SK-N-SH (cell line): ENCODE measurements at regions not wholly inside any gene's neighbourhood (a gene's known extent, or its start where the extent isn't known, plus 50 kb on each side); places are given as distances from the start of the nearest gene placed in this dataset.
A peak's percentile ranks its signal among the peaks of the same experiment; 100 is the strongest.

ENCODE experiments used
- CTCF ChIA-PET: fragments of 300-600, 350-600 bp; formaldehyde crosslinking; extraction: SDS; loops from one replicate; lab custom pipeline; 2021; lab: Yijun Ruan, JAX
- POLR2A ChIA-PET: fragments of 350-600 bp; sonication (Branson Sonifier 250); formaldehyde crosslinking; extraction: SDS; loops from one replicate; lab custom pipeline; 2020; ENCODE audit warnings: antibody characterized with exemption, inconsistent platforms; lab: Yijun Ruan, JAX
- DNase-seq: peaks from one replicate; pipeline ENCODE4 v3.0.0; 2012
- H2AFZ ChIP-seq: fragments of 200-600 bp; sonication (generic); 2 replicates; pipeline ENCODE4 v1.8.1; 2016; ENCODE audit warnings: antibody characterized with exemption, mild to moderate bottlenecking, low read depth
- H3F3A ChIP-seq: fragments of 200-600 bp; sonication (generic); replicated peaks from 2 replicates; pipeline ENCODE3; 2016; ENCODE audit warnings: antibody characterized with exemption, mild to moderate bottlenecking; ENCODE audit not compliant: insufficient read depth
- H3K27ac ChIP-seq, 2 experiments: fragments of 200-500 bp in 1 of 2; fragments of 200-600 bp in 1 of 2; sonication (Bioruptor generic) in 1 of 2; sonication (generic), shearing (Covaris generic) in 1 of 2; 2 replicates each; pipeline versions ENCODE4 v1.5.1 to v1.6.1; 2014 to 2016; ENCODE audit warnings: low read depth in 2 of 2, inconsistent platforms in 1 of 2, low read length in 1 of 2, mild to moderate bottlenecking in 1 of 2, mixed read lengths in 1 of 2
- H3K27me3 ChIP-seq: fragments of 200-600 bp; sonication (generic), shearing (Covaris generic); 2 replicates; pipeline ENCODE4 v1.6.1; 2016; ENCODE audit warnings: mixed run types; ENCODE audit not compliant: insufficient read depth
- H3K36me3 ChIP-seq, 2 experiments: fragments of 200-500 bp in 1 of 2; fragments of 200-600 bp in 1 of 2; sonication (Bioruptor generic) in 1 of 2; sonication (generic) in 1 of 2; replicated peaks in 1 of 2; 2 replicates each; pipeline versions ENCODE3 to v1.5.1; 2014 to 2016; ENCODE audit warnings: low read length in 1 of 2, mild to moderate bottlenecking in 1 of 2; ENCODE audit not compliant: insufficient read depth in 2 of 2, control insufficient read depth in 1 of 2
- H3K4me1 ChIP-seq, 2 experiments: fragments of 200-500 bp in 1 of 2; fragments of 200-600 bp in 1 of 2; sonication (Bioruptor generic) in 1 of 2; sonication (generic), shearing (Covaris generic) in 1 of 2; 2 replicates each; pipeline versions ENCODE4 v1.5.1 to v1.6.1; 2014 to 2016; ENCODE audit warnings: low read depth in 1 of 2, low read length in 1 of 2, mixed run types in 1 of 2; ENCODE audit not compliant: insufficient read depth in 2 of 2, control insufficient read depth in 1 of 2
- H3K4me2 ChIP-seq: fragments of 200-600 bp; sonication (generic), shearing (Covaris generic); 2 replicates; pipeline ENCODE4 v1.6.1; 2017; ENCODE audit warnings: mixed run types
- H3K4me3 ChIP-seq, 2 experiments: fragments of 200-500 bp in 1 of 2; fragments of 200-600 bp in 1 of 2; sonication (Bioruptor generic) in 1 of 2; sonication (generic), shearing (Covaris generic) in 1 of 2; 2 replicates each; pipeline versions ENCODE4 v1.5.1 to v1.8.1; 2014 to 2016; ENCODE audit warnings: low read depth in 2 of 2, inconsistent platforms in 1 of 2, low read length in 1 of 2, mild to moderate bottlenecking in 1 of 2, mixed read lengths in 1 of 2, moderate library complexity in 1 of 2
- H3K79me2 ChIP-seq: fragments of 200-600 bp; sonication (generic); 2 replicates; pipeline ENCODE4 v1.8.1; 2017; ENCODE audit warnings: mild to moderate bottlenecking; ENCODE audit not compliant: insufficient read depth
- H3K9ac ChIP-seq: fragments of 200-600 bp; sonication (generic); 2 replicates; pipeline ENCODE4 v1.6.1; 2017; ENCODE audit warnings: mixed run types
- H3K9me2 ChIP-seq: fragments of 200-600 bp; sonication (generic); 2 replicates; pipeline ENCODE4 v1.6.1; 2017; ENCODE audit warnings: mixed run types
- H3K9me3 ChIP-seq: fragments of 200-600 bp; sonication (generic); 2 replicates; pipeline ENCODE4 v1.6.1; 2017; ENCODE audit warnings: mixed run types, mild to moderate bottlenecking, moderate library complexity
- H4K20me1 ChIP-seq: fragments of 200-600 bp; sonication (generic); 2 replicates; pipeline ENCODE4 v1.6.1; 2017; ENCODE audit warnings: mild to moderate bottlenecking, mixed run types; ENCODE audit not compliant: insufficient read depth
- CHD2 ChIP-seq: fragments of 150-350 bp; IDR thresholded peaks from 2 replicates; pipeline ENCODE4 v1.6.1; 2018; ENCODE audit warnings: low read length; ENCODE audit not compliant: partially characterized antibody
- NFIC ChIP-seq: IDR thresholded peaks from 2 replicates; pipeline ENCODE4 v1.4.0; 2012; ENCODE audit warnings: borderline replicate concordance
- NRF1 ChIP-seq: IDR thresholded peaks from 2 replicates; pipeline ENCODE4 v1.6.1; 2012; ENCODE audit warnings: low read depth, mild to moderate bottlenecking, low read length
- RAD21 ChIP-seq: IDR thresholded peaks from 2 replicates; pipeline ENCODE4 v1.6.1; 2012; ENCODE audit warnings: mild to moderate bottlenecking, low read length
- RCOR1 ChIP-seq: fragments of 150-350 bp; IDR thresholded peaks from 2 replicates; pipeline ENCODE4 v1.6.1; 2017; ENCODE audit warnings: antibody characterized with exemption, low read length
- SIN3A ChIP-seq: IDR thresholded peaks from 2 replicates; pipeline ENCODE4 v1.6.1; 2012; ENCODE audit warnings: low read depth, mild to moderate bottlenecking, low read length, moderate library complexity, borderline replicate concordance
- SMC3 ChIP-seq: IDR thresholded peaks from 2 replicates; pipeline ENCODE4 v1.6.1; 2012; ENCODE audit warnings: low read depth, low read length, improper control_type of control experiment
- WGBS: methylation state at CpG from one replicate; pipeline ENCODE4 v1.1.6; 2017; ENCODE audit warnings: low lambda C conversion rate; 5-methylcytosine and 5-hydroxymethylcytosine counted together
- TF ChIP-seq, protein P1 (sequence below): IDR thresholded peaks from 2 replicates; pipeline ENCODE4 v1.6.1; 2012; ENCODE audit warnings: mild to moderate bottlenecking, low read depth, low read length, moderate library complexity
- TF ChIP-seq, protein P2 (sequence below): IDR thresholded peaks from 2 replicates; pipeline ENCODE4; 2012
- TF ChIP-seq, protein P3 (sequence below): fragments of 200-600 bp; sonication (generic); IDR thresholded peaks from 2 replicates; pipeline ENCODE4 v1.6.1; 2017; ENCODE audit warnings: antibody characterized with exemption, mild to moderate bottlenecking, moderate library complexity
- TF ChIP-seq, protein P4 (sequence below): IDR thresholded peaks from 2 replicates; pipeline ENCODE4 v1.4.0; 2012; ENCODE audit warnings: low read depth

DNA sequence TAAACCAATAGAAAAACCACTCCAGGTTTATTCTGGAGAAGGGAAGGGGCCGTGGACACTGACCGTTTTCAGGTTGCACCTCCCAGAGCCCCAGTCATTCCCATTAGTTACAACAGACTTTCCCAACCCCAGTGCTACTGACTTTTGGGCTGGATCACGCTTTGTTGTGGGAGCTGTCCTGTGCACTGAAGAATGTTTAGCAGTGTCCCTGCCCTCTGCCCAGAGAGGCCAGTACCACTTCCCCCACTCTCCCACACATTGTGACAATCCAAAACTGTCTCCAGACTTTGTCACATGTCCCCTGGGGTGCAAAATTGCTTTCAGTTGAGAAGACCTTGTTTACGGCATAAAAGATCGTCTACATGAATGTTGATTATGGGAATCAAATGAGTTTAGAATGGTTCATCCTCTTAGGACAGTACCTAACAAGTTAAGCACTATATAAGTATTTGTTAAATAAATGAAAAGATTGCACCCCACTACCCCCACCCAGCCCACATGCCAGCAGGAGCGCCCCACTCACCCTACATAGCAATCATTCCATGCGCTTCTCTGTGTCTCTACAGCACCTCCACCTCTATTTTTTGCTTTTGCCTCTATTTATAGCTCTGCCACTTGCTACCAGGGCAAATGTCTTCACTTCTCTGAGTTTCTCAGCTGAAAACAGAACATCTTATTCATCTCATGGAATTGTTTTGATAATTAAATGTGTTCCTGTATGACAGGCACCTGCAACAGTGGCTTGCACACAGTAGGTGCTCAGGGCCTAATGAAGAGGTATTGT is 104.9 kb downstream of the AXIN2 start:
- Histone ChIP-seq H3K9me2 (no peaks in the 10 kb centered on the region), H3K4me1 (no peaks in the 10 kb centered on the region), H3K36me3 (no peaks in the 10 kb centered on the region), H4K20me1 (no peaks in the 10 kb centered on the region), H3K4me3 (no peak overlapping the region), H3K9ac (no peak overlapping the region), H3K27me3 (no peaks in the 10 kb centered on the region; the same call in 1 of the 2 replicates), H3K4me2 (no peak overlapping the region), H3K9me3 (no peaks in the 10 kb centered on the region), H2AFZ (no peak overlapping the region), H3K79me2 (no peaks in the 10 kb centered on the region), H3K27ac (no peak overlapping the region), H3F3A (no peaks in the 10 kb centered on the region)
- no peak for DNase-seq
- POLR2A ChIA-PET, result no interaction called here
- CTCF ChIA-PET, result interaction anchor here (0.6 to 3.4 kb wide), 20 partner anchors 9 to 708 kb away, joined by 3 to 20 read pairs (median 4); no protein-coding TSS in a partner anchor
- TF ChIP-seq RCOR1 (no peak), NFIC (no peak)
- TF ChIP-seq, protein P1, sequence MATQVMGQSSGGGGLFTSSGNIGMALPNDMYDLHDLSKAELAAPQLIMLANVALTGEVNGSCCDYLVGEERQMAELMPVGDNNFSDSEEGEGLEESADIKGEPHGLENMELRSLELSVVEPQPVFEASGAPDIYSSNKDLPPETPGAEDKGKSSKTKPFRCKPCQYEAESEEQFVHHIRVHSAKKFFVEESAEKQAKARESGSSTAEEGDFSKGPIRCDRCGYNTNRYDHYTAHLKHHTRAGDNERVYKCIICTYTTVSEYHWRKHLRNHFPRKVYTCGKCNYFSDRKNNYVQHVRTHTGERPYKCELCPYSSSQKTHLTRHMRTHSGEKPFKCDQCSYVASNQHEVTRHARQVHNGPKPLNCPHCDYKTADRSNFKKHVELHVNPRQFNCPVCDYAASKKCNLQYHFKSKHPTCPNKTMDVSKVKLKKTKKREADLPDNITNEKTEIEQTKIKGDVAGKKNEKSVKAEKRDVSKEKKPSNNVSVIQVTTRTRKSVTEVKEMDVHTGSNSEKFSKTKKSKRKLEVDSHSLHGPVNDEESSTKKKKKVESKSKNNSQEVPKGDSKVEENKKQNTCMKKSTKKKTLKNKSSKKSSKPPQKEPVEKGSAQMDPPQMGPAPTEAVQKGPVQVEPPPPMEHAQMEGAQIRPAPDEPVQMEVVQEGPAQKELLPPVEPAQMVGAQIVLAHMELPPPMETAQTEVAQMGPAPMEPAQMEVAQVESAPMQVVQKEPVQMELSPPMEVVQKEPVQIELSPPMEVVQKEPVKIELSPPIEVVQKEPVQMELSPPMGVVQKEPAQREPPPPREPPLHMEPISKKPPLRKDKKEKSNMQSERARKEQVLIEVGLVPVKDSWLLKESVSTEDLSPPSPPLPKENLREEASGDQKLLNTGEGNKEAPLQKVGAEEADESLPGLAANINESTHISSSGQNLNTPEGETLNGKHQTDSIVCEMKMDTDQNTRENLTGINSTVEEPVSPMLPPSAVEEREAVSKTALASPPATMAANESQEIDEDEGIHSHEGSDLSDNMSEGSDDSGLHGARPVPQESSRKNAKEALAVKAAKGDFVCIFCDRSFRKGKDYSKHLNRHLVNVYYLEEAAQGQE, result 0 out of 2 replicates have a peak, but pooled peaks have one; percentile 18
- WGBS, result 71% methylated on average over 7 of the region's 7 CpGs

DNA sequence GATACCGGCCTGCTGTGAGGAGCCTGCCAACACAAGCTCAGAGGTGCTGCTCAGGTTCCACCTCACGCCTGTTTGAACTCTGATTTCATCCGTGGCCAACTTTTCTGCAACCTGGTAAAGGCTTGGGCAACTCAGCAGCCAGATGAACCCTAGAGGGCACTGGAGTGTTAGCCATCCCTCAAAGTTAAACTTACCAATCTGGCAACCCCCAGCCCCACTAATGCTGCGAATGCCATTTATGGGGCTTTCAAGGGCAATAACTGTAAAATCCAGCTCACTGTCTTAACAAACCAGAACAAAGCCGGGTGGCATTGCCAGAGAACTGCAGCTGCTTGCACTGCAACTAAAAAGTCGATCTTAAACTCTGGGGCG is 105.5 kb downstream of the AXIN2 start:
- no peak overlapping the region for H3K9ac ChIP-seq
- H3K79me2 ChIP-seq, result no peaks in the 10 kb centered on the region
- CTCF ChIA-PET, result interaction anchor here (0.8 to 3.4 kb wide), 19 partner anchors 9 to 709 kb away, joined by 3 to 20 read pairs (median 4); no protein-coding TSS in a partner anchor
- H3K36me3 ChIP-seq, result no peaks in the 10 kb centered on the region
- POLR2A ChIA-PET, result no interaction called here
- no peaks in the 10 kb centered on the region for H3F3A ChIP-seq
- no peaks in the 10 kb centered on the region for H3K9me2 ChIP-seq
- no peak overlapping the region for H3K4me3 ChIP-seq
- DNase-seq, result peak; percentile 58
- no peaks in the 10 kb centered on the region for H4K20me1 ChIP-seq
- H3K4me1 ChIP-seq, result no peaks in the 10 kb centered on the region
- no peak overlapping the region for H3K27ac ChIP-seq
- no peaks in the 10 kb centered on the region; the same call in 1 of the 2 replicates for H3K27me3 ChIP-seq
- no peaks in the 10 kb centered on the region for H3K9me3 ChIP-seq
- no peak for TF ChIP-seq CHD2
- TF ChIP-seq NRF1, result no peak
- TF ChIP-seq, protein P1, result no peak
- peak; percentile 81 for TF ChIP-seq RAD21
- no peak for TF ChIP-seq SIN3A
- TF ChIP-seq, protein P2, sequence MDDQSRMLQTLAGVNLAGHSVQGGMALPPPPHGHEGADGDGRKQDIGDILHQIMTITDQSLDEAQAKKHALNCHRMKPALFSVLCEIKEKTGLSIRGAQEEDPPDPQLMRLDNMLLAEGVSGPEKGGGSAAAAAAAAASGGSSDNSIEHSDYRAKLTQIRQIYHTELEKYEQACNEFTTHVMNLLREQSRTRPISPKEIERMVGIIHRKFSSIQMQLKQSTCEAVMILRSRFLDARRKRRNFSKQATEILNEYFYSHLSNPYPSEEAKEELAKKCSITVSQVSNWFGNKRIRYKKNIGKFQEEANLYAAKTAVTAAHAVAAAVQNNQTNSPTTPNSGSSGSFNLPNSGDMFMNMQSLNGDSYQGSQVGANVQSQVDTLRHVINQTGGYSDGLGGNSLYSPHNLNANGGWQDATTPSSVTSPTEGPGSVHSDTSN, result no peak
- TF ChIP-seq, protein P3, sequence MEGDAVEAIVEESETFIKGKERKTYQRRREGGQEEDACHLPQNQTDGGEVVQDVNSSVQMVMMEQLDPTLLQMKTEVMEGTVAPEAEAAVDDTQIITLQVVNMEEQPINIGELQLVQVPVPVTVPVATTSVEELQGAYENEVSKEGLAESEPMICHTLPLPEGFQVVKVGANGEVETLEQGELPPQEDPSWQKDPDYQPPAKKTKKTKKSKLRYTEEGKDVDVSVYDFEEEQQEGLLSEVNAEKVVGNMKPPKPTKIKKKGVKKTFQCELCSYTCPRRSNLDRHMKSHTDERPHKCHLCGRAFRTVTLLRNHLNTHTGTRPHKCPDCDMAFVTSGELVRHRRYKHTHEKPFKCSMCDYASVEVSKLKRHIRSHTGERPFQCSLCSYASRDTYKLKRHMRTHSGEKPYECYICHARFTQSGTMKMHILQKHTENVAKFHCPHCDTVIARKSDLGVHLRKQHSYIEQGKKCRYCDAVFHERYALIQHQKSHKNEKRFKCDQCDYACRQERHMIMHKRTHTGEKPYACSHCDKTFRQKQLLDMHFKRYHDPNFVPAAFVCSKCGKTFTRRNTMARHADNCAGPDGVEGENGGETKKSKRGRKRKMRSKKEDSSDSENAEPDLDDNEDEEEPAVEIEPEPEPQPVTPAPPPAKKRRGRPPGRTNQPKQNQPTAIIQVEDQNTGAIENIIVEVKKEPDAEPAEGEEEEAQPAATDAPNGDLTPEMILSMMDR, result peak; percentile 52
- TF ChIP-seq, protein P4, sequence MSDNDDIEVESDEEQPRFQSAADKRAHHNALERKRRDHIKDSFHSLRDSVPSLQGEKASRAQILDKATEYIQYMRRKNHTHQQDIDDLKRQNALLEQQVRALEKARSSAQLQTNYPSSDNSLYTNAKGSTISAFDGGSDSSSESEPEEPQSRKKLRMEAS, result no peak
- TF ChIP-seq SMC3, result peak; percentile 61
- H3K4me2 ChIP-seq, result no peak overlapping the region
- WGBS, result 64% methylated on average over 7 of the region's 7 CpGs
- H2AFZ ChIP-seq, result no peak overlapping the region
